Kidney tubule cell (primary cell): ENCODE measurements at regions not wholly inside any gene's neighbourhood (a gene's known extent, or its start where the extent isn't known, plus 50 kb on each side); places are given as distances from the start of the nearest gene placed in this dataset.

ENCODE experiments used
- DNase-seq: peaks from one replicate; pipeline ENCODE4 v3.0.0-alpha.2; 2018; ENCODE audit warnings: low spot score

DNA sequence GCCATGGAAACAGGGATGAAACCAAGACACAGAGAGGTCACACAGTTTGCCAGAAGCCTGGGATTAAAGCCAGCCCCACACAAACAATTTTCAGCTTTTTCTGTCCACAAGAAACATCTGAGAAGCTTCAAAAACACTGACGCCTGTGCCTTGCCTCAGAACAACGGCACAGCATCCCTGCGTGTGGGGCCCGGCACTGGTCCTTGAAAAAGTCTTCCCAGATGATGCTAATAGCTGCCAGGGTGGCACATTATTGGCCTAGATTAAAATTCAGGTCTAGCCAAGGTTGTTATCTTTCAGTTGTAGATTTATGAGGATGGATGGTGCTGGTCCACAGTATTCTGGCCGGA, 321.4 kb downstream of the HAPSTR1 start:
- DNase-seq: no peak

GRCh38 chr16:9415545-9415944, 324.1 kb downstream of the HAPSTR1 start:
- DNase-seq: no peak

DNA sequence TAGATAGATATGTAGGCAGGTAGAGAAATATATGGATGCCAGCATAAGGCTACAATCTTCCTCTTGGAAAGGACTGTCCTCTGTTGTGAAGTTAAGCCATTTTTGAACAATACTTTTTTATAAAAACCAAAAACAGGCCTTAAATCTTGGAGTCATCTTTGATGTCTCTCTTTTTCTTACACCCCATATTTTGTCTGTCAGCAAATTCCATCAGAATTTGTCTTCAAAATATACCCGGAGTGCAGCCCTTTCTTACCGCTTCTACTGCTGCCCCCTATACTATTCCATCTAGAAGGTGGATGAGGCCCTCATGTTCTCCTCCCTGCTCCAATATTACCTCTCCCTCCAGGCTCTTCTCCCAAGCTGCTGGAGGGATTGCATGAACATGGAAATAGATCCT, 326.5 kb downstream of the HAPSTR1 start:
- DNase-seq: no peak

DNA sequence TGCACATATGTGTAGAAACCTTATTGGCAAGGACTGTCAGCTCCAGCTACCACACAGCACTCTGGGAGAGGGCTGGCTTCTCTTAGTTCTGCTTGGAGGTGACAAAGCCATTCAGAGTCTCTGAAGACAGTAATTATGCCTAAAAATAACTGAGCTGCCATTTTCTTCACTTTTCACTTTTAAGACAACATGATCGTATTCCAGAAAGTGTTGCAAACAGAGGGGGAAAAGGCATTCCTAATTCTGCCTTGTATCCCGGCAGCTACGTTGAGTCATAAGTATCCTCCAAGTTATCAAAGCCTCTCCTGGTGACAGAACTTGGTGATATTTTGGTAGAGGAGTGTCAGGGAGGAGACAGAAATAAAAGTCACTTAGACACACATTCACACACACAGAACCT, 327.7 kb downstream of the HAPSTR1 start:
- no peak for DNase-seq

DNA sequence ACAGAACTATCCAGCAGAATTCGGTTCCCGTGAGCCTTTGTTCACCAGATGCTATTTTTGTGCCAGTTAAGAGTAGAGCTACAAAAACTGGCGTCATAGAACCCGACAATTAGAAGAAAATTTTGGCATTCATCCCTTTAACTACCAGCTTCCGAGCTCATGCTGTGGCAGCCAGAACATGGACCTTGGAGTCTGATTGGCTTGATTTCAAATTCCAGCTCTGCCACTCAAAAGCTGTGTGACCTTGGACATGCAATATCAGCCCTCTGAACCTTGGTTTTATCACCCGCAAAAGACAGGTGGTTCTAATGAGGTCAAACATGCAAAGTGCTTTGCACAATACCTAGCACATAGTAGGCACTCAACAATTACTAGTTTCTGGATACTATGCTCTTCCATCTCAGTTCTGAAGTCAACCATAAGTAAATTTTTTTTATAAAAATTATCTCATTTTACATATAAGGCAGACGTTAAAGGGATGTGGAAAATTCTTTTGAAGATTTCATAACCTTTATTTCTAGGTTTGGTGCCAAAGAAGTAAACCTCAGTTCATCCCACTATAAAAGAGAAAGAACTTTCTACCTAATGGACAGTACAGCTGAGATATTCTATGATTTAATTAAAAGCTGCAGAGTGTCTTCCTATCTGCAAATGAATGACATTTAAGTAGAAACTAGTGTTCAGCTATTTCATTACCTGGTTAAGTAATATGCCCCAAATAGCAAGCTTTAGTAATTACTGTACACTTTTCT, 331.5 kb downstream of the HAPSTR1 start:
- no peak for DNase-seq

DNA sequence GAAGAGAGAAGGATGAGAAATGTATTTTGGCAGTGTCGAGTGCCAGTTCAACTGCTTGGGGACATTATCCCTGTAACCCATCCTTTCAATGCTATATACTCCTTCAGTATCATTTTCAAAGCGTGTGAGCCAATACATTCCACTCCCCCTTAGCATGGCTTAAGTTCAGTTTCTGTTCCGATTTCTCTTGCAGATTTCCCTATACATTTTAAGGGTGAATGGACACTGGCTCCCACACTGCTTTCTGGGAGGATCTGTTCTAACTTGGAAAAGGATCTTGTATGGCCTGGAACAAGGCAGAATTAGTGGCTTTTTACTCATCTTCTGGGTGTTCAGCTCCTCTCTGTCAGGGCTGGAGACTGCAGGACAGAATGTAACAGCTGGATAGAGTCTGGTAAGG, 333.8 kb downstream of the HAPSTR1 start:
- DNase-seq: no peak

DNA sequence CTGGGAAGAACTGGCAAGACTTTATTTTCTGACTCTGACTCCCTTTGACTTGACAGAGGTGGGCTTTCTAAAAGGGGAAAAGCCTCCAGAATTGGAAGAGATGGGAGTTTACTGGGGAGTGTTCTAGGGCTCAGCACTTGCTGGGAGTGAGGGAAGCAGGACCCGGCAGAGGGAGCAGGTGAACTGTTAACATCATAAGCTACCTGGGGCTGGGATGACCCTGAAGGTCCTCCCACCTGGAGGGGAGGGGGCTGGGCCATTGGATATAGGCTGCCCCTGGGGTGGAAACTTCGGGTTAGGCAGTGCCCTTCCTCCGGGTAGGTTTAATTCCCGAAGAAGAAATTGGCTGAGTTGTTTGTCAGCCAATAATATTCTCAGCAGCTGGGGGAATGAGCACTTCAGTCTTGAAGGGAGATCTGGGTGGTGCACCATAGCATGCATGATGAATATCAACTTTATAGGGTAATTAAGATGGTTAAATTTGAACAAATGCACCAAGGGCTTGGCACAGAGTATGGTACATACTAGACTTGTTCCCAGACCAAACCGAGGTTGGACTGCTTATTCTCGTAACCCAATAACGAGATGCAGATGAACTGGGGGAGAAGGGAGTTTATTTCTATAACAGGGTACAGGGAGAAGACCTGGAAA, 337.0 kb downstream of the HAPSTR1 start:
- no peak for DNase-seq

GRCh38 chr16:9429646-9430330, 338.3 kb downstream of the HAPSTR1 start:
- no peak for DNase-seq

- no peak for DNase-seq
Observed at GRCh38 chr16:9434659-9435058, 343.2 kb downstream of the HAPSTR1 start.

- no peak for DNase-seq
Observed at GRCh38 chr16:9436175-9436574, 344.7 kb downstream of the HAPSTR1 start.

DNA sequence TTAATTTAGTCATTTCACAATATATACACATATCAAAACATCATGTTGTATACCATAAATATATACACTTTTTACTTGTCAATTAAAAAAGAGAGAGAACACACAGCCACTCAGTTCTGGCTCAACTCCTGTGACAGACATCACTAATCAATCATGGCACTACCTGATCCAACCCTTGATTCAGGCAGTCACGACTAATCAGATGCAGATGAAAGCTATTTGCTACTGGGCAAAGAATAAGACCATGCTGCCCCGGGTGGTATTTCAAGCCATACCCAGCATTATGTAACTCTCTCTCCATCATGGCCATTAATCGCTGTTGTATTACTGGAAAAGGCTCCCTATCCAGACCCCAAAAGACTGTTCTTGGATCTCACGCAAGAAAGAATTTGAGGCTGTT, 345.7 kb downstream of the HAPSTR1 start:
- DNase-seq: peak; percentile 17

- DNase-seq: peak; percentile 96
Observed at GRCh38 chr16:9438991-9439390, 347.5 kb downstream of the HAPSTR1 start.

DNA sequence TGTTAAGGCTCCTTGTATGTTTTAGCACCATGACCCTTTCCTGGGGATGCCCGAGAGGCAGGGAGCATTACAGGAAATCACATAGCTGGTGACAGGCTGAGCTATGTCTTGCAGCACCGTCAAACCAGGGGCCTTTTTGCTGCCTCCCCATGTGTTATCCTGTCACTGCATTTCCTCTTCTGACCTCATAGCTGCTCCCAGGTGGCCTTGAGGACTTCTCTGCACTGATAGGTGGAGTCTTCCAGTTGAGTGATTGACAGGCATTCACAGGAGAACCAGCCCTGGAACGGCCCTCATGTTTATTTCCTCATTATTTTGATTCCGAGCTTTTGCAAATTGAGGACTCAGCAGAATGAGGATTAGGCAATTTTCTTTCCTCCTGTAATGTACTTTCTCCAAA, 349.6 kb downstream of the HAPSTR1 start:
- peak; percentile 86 for DNase-seq

DNA sequence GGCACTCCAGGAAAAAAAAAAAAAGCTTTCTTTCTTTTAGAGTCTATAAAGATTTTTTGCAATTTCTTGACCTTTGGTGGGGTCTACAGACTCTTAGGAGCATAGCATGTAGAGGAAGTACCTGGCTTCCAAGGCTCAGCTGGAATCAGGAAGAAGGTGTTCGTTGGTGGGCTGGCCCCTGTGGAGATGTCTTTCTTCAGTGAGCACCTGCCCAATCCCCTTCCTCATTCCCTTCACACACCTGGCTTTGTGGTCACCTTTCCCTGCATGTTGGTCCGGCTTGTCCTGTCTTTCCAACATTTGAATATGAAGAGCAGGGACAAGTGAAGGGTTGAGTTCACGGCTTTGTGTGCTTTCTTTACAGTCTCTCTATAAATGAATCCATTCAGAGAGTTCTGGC, 352.4 kb downstream of the HAPSTR1 start:
- DNase-seq: no peak

GRCh38 chr16:9446471-9447194, 355.2 kb downstream of the HAPSTR1 start:
- DNase-seq: peak; percentile 62

GRCh38 chr16:9447195-9447551, 355.7 kb downstream of the HAPSTR1 start:
- no peak for DNase-seq

- DNase-seq: no peak
Observed at GRCh38 chr16:9447699-9448098, 356.3 kb downstream of the HAPSTR1 start.

DNA sequence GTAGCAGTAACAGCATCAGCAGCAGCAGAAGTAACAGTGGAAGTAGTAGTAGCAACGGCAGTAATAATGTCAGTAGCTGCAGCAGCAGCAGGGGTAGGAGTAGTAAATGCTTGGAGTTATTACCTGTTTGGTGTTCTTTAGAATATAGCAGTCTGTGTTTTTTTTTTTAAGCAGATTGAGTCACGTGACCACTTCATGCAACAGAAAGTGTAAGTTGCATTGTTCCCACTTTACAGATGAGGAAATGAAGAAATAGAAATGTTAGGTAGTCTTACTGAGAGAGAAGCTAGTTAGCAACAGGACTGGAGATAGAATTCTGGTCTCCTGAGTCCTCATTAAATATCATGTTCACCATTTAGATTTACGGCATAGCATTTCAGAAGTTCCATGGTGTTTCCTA, 358.2 kb downstream of the HAPSTR1 start:
- no peak for DNase-seq

DNA sequence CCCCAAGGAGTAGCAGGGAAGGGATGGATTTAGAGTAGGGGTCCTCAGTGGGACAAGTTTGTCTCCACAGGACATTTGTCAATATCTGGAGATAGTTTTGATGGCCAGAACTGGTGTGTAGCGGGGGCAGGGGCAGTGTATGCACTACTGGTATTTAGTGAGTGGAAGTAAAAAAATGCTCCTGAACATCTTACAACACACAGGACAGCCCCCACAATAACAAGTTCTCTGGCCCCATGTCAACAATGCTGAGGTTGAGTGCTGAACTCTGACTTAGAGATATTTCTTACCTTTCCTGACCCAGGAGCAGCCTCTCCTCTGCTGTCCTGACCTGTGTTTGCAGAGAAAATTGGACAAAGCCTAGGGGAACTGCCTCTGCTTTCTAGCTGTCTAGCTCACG, 365.8 kb downstream of the HAPSTR1 start:
- no peak for DNase-seq

DNA sequence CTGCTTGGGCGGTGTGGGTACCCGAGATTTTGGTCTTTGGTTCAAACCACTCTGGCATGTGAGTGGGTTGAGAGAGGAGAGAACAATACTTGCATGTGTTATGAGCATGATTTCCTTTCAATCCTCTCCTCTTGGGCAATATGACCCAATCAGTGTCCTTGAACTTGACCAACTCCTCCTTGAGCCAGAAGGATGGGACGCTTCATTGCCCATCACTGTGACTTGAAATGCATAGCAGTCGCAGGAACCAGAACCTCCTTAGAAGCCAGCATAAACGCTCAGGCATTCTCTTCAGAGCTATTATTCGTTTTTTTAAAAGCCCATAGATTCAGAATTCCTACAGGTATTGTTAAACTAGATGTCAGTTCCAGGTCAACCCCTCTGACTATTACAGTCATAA, 367.4 kb downstream of the HAPSTR1 start:
- DNase-seq: no peak

DNA sequence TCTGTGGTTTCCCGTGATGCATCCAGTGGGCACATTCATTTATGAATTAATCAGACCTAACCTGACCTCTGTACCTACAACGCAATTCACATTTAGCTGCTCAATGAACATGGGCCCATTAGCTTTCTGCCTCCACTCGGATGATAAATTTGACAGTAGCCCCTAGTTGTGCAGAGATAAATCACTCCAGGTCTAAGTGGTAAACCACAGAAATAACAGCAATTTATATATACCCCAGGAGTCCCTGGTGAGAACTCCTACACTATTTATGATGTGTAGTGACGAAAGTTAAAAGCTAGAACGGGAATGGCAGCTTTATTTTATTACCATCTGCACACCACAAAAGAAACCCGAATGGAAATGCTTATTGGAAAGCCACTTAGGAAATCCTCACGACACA, 371.5 kb downstream of the HAPSTR1 start:
- no peak for DNase-seq

DNA sequence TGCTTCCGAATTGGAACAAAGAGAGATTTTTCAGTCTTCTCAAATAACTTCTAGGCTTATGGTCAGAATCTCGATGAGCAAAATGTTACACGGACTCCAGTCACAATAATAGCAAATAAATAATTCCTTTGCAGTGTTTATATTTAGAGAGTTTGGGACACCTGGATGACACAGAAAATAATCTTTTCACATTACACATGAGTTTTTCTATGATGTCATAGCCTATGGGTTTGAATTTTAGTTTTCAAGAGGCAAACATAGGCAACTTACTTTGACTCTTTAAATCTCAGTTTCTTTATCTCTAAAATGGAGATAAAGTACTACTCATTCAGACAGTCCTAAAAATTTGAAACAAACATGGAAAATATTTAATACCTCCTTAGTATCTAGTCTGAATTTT, 372.0 kb downstream of the HAPSTR1 start:
- no peak for DNase-seq

DNA sequence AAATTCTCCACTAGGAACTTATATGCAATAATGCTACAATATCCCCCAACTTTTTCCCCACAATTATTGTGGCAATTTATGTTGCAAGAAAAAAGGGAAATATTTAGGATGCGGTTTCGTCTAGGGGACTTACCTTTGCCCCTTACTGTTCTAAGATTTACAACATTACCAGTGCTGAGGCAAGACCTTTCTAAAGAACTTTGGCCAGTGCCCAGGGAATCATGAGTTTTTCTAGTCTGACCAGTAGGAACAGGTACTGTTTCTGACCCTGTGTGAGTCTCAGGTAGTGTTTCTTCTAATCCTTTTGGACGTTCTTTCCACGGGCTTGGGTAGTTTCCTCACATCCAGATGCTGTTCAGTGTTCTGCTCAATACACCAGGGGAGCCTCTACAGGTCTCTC, 373.7 kb downstream of the HAPSTR1 start:
- no peak for DNase-seq
